HepG2 (cell line): ENCODE measurements at regions not wholly inside any gene's neighbourhood (a gene's known extent, or its start where the extent isn't known, plus 50 kb on each side); places are given as distances from the start of the nearest gene placed in this dataset.

Experiments
- ATAC-seq: fragments of 200-7000 bp; cut with Tn5 transposase; 3 replicates; pipeline ENCODE4 v1.9.1; 2020; ENCODE audit warnings: mild to moderate bottlenecking, moderate library complexity
- BruUV-seq: library from RNA; stranded (reverse); fragments of 400-500 nt; replicated peaks from 2 replicates; lab custom pipeline; 2021; lab: Mats Ljungman, UMichigan
- CTCF ChIA-PET: fragments of 300-600 bp; formaldehyde crosslinking; extraction: SDS; loops from one replicate; lab custom pipeline; 2021; ENCODE audit warnings: low total read pairs, inconsistent platforms, low intra/inter-chr PET ratio; lab: Yijun Ruan, JAX
- POLR2A ChIA-PET: fragments of 350-600 bp; sonication (Branson Sonifier 250); formaldehyde crosslinking; loops from one replicate; lab custom pipeline; 2020; ENCODE audit warnings: antibody characterized with exemption, inconsistent platforms; lab: Yijun Ruan, JAX
- DNase-seq: peaks from one replicate; pipeline ENCODE4 v3.0.0-alpha.2; 2015; ENCODE audit warnings: low spot score
- FAIRE-seq: peaks from 3 replicates; lab custom pipeline; 2011; peaks lifted over from hg19 to GRCh38; lab: Jason Lieb, UNC
- H2AFZ ChIP-seq: one replicate; pipeline ENCODE4 v1.6.1; 2011; ENCODE audit warnings: low read length, inconsistent platforms
- H3K27ac ChIP-seq: fragments of 300-600 bp; 3 replicates; pipeline ENCODE4 v1.8.0; 2011; ENCODE audit warnings: mixed run types, mild to moderate bottlenecking, mixed read lengths, low read length, inconsistent platforms; ENCODE audit not compliant: insufficient read depth; ENCODE audit errors: extremely low read length
- H3K27me3 ChIP-seq, 2 experiments: fragments of 200-600 bp in 1 of 2; 2 replicates in 1 of 2; 3 replicates in 1 of 2; pipeline versions ENCODE4 v1.6.0 to v1.8.0; 2011; ENCODE audit warnings: low read length in 2 of 2, mild to moderate bottlenecking in 2 of 2, moderate library complexity in 2 of 2, inconsistent platforms in 1 of 2; ENCODE audit not compliant: insufficient read depth in 2 of 2, control insufficient read depth in 1 of 2
- H3K36me3 ChIP-seq, 2 experiments: fragments of 200-600 bp in 1 of 2; replicated peaks in 1 of 2; 2 replicates in 1 of 2; 3 replicates in 1 of 2; pipeline versions ENCODE4 v1.5.1 to v1.8.0; 2011; ENCODE audit warnings: low read length in 2 of 2, inconsistent platforms in 1 of 2; ENCODE audit not compliant: insufficient read depth in 2 of 2, control insufficient read depth in 1 of 2
- H3K4me1 ChIP-seq: 2 replicates; pipeline ENCODE4 v1.5.1; 2012; ENCODE audit warnings: low read length, inconsistent platforms; ENCODE audit not compliant: insufficient read depth
- H3K4me2 ChIP-seq: 2 replicates; pipeline ENCODE4 v1.6.0; 2011; ENCODE audit warnings: low read depth, low read length, inconsistent platforms
- H3K4me3 ChIP-seq, 3 experiments: fragments of 200-600 bp in 1 of 3; sonication (generic), shearing (Covaris generic) in 1 of 3; replicated peaks in 1 of 3; 2 replicates each; pipeline ENCODE4 v1.5.1; 2011 to 2016; ENCODE audit warnings: low read length in 3 of 3, inconsistent platforms in 2 of 3, low read depth in 2 of 3, mild to moderate bottlenecking in 2 of 3, control low read depth in 1 of 3, mixed read lengths in 1 of 3; ENCODE audit not compliant: insufficient read depth in 1 of 3
- H3K79me2 ChIP-seq: one replicate; pipeline ENCODE4 v1.6.1; 2011; ENCODE audit warnings: low read length, inconsistent platforms; ENCODE audit not compliant: insufficient read depth
- H3K9ac ChIP-seq: 2 replicates; pipeline ENCODE4 v1.6.0; 2011; ENCODE audit warnings: mild to moderate bottlenecking, low read depth, low read length, inconsistent platforms; ENCODE audit not compliant: insufficient read depth
- H3K9me3 ChIP-seq: 2 replicates; pipeline ENCODE4 v1.5.1; 2012; ENCODE audit warnings: mild to moderate bottlenecking, low read length
- H4K20me1 ChIP-seq: 2 replicates; pipeline ENCODE4 v1.6.0; 2011; ENCODE audit warnings: inconsistent platforms, mild to moderate bottlenecking, low read length, moderate library complexity; ENCODE audit not compliant: insufficient read depth
- AFF4 ChIP-seq: sonication (generic); formaldehyde crosslinking; IDR thresholded peaks from 2 replicates; pipeline ENCODE4 v1.4.0; 2020; ENCODE audit warnings: missing genetic modification reagents
- GTF3A ChIP-seq: sonication (generic); formaldehyde crosslinking; conservative IDR thresholded peaks from 2 replicates; pipeline ENCODE4 v1.4.0; 2020; ENCODE audit warnings: mild to moderate bottlenecking, missing genetic modification reagents
- SNAPC4 ChIP-seq: sonication (generic); formaldehyde crosslinking; IDR thresholded peaks from 2 replicates; pipeline ENCODE4 v1.4.0; 2020; ENCODE audit warnings: mild to moderate bottlenecking, missing genetic modification reagents
- ZNF460 ChIP-seq: sonication (generic); formaldehyde crosslinking; IDR thresholded peaks from 2 replicates; pipeline ENCODE4 v1.5.1; 2020; ENCODE audit warnings: missing genetic modification reagents, mild to moderate bottlenecking, borderline replicate concordance
- ZNF629 ChIP-seq: sonication (generic); formaldehyde crosslinking; conservative IDR thresholded peaks from 2 replicates; pipeline ENCODE4 v1.5.0; 2020; ENCODE audit warnings: missing genetic modification reagents
- WGBS: methylation state at CpG from one replicate; pipeline ENCODE4 v1.1.6; 2017; ENCODE audit warnings: low lambda C conversion rate; 5-methylcytosine and 5-hydroxymethylcytosine counted together
- in situ Hi-C: cut with HindIII; loops from 2 replicates; pipeline ENCODE4 v1.10.0; 2017; ENCODE audit warnings: low pct_unique_long_range_greater_than_20kb; ENCODE audit not compliant: extremely low pct_ligation_motif_present
- intact Hi-C: fragments of 100-400 bp; cut with micrococcal nuclease; formaldehyde crosslinking; loops from one replicate; pipeline ENCODE4 v1.10.0; 2022; ENCODE audit not compliant: unreplicated experiment

- TF ChIP-seq AFF4 (CRISPR knock-in tag) (no peak), ZNF629 (CRISPR knock-in tag) (no peak)
Observed at GRCh38 chr12:115886666-115887065, 390.8 kb downstream of the MED13L start (continued).

GRCh38 chr12:115885040-115885690, 392.3 kb downstream of the MED13L start:
- H3K79me2 ChIP-seq, result no peaks in the 10 kb centered on the region
- no peaks in the 10 kb centered on the region for H3K4me1 ChIP-seq
- H3K4me3 ChIP-seq, result no peak overlapping the region
- H2AFZ ChIP-seq, result no peak overlapping the region
- TF ChIP-seq GTF3A (CRISPR knock-in tag), result no peak
- no peak for TF ChIP-seq ZNF460 (CRISPR knock-in tag)
- TF ChIP-seq SNAPC4 (CRISPR knock-in tag), result no peak
- H3K9me3 ChIP-seq, result no peaks in the 10 kb centered on the region
- ChIA-PET CTCF (no interaction called here), POLR2A (no interaction called here)
- FAIRE-seq (no peak), DNase-seq (no peak), ATAC-seq (no peak)
- intact Hi-C loops, result no loop called here
- BruUV-seq, result no TSS peak
- no peaks in the 10 kb centered on the region for H3K36me3 ChIP-seq
- no peaks in the 10 kb centered on the region for H3K27me3 ChIP-seq
- 56% methylated on average over 12 of the region's 12 CpGs for WGBS
- in situ Hi-C loops, result no loop called here
- H4K20me1 ChIP-seq, result no peaks in the 10 kb centered on the region
- no peak overlapping the region for H3K9ac ChIP-seq
- H3K27ac ChIP-seq, result no peak overlapping the region
- H3K4me2 ChIP-seq, result no peak overlapping the region
